Neural progenitor cell (in vitro differentiated cells): ENCODE measurements at regions not wholly inside any gene's neighbourhood (a gene's known extent, or its start where the extent isn't known, plus 50 kb on each side); places are given as distances from the start of the nearest gene placed in this dataset.

Experiments used
- CTCF ChIP-seq: fragments of 200-600 bp; sonication (generic); IDR thresholded peaks from 2 replicates; pipeline ENCODE4 v1.5.1; 2017; ENCODE audit warnings: antibody characterized with exemption, mild to moderate bottlenecking
- EZH2 ChIP-seq: fragments of 200-600 bp; sonication (generic); IDR thresholded peaks from 2 replicates; pipeline ENCODE4 v1.6.1; 2017; ENCODE audit warnings: antibody characterized with exemption, mild to moderate bottlenecking, moderate library complexity
- EZH2phosphoT487 ChIP-seq: fragments of 200-600 bp; sonication (generic); IDR thresholded peaks from 2 replicates; pipeline ENCODE4 v1.6.1; 2017; ENCODE audit warnings: antibody characterized with exemption

GRCh38 chr13:65454403-65454802 is 1775.7 kb downstream of the PCDH9 start:
- no peak for TF ChIP-seq CTCF
- no peak for TF ChIP-seq EZH2phosphoT487
- no peak for TF ChIP-seq EZH2
